ENCODE measurements at regions not wholly inside any gene's neighbourhood (a gene's known extent, or its start where the extent isn't known, plus 50 kb on each side); places are given as distances from the start of the nearest gene placed in this dataset.

- TF ChIP-seq, protein P1, sequence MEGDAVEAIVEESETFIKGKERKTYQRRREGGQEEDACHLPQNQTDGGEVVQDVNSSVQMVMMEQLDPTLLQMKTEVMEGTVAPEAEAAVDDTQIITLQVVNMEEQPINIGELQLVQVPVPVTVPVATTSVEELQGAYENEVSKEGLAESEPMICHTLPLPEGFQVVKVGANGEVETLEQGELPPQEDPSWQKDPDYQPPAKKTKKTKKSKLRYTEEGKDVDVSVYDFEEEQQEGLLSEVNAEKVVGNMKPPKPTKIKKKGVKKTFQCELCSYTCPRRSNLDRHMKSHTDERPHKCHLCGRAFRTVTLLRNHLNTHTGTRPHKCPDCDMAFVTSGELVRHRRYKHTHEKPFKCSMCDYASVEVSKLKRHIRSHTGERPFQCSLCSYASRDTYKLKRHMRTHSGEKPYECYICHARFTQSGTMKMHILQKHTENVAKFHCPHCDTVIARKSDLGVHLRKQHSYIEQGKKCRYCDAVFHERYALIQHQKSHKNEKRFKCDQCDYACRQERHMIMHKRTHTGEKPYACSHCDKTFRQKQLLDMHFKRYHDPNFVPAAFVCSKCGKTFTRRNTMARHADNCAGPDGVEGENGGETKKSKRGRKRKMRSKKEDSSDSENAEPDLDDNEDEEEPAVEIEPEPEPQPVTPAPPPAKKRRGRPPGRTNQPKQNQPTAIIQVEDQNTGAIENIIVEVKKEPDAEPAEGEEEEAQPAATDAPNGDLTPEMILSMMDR (IDR thresholded peaks at IDR 0.05; ENCODE audit: control extremely low read depth in 1 of 3, insufficient read depth in 1 of 3, low read depth in 1 of 3, low read length in 3 of 3), result no peak
- no peak for TF ChIP-seq TAF7 (optimal IDR thresholded peaks at IDR 0.05; ENCODE audit: borderline replicate concordance, low read depth, low read length)
- TF ChIP-seq CHD1 (IDR thresholded peaks at IDR 0.05; ENCODE audit: low read depth, low read length), result no peak
- no peak for TF ChIP-seq ZNF274 (IDR thresholded peaks at IDR 0.05; ENCODE audit: borderline replicate concordance, extremely low read depth, low read length)
- TF ChIP-seq SUZ12 (IDR thresholded peaks at IDR 0.05; ENCODE audit: low read length), result no peak
Observed at GRCh38 chrX:96621811-96622210, 62.8 kb upstream of the DIAPH2 start.
